PC-3 (cell line): ENCODE measurements at regions not wholly inside any gene's neighbourhood (a gene's known extent, or its start where the extent isn't known, plus 50 kb on each side); places are given as distances from the start of the nearest gene placed in this dataset.
"Not testable (repeated sequence)": the region's sequence is repeated elsewhere in the genome, so short reads cannot be mapped to it uniquely, and the experiment has no call there.

ENCODE experiments used
- ATAC-seq: fragments of 200-7000 bp; cut with Tn5 transposase; 2 replicates; pipeline ENCODE4 v1.9.1; 2020; ENCODE audit warnings: mild to moderate bottlenecking, moderate library complexity
- BruUV-seq: library from RNA; stranded (reverse); fragments of 400-500 nt; replicated peaks from 2 replicates; lab custom pipeline; 2021; lab: Mats Ljungman, UMichigan
- CTCF ChIA-PET: fragments of 300-600 bp; sonication (Branson Sonifier 250); formaldehyde crosslinking; loops from one replicate; lab custom pipeline; 2022; ENCODE audit warnings: antibody characterized with exemption; lab: Charles Lee
- POLR2A ChIA-PET: fragments of 300-600 bp; sonication (Branson Sonifier 250); formaldehyde crosslinking; loops from one replicate; lab custom pipeline; 2022; ENCODE audit warnings: antibody characterized with exemption; ENCODE audit not compliant: unreplicated experiment; lab: Charles Lee
- DNase-seq: peaks from one replicate; pipeline ENCODE4 v3.0.0-alpha.2; 2015
- H2AFZ ChIP-seq: fragments of 300-600 bp; sonication (generic); 2 replicates; pipeline ENCODE4 v1.6.0; 2016; ENCODE audit warnings: antibody characterized with exemption, low read length
- H3F3A ChIP-seq: fragments of 300-600 bp; sonication (generic); one replicate; pipeline ENCODE4 v1.6.0; 2017; ENCODE audit warnings: antibody characterized with exemption, low read length, control low read depth, mild to moderate bottlenecking; ENCODE audit not compliant: unreplicated experiment
- H3K27ac ChIP-seq: fragments of 300-600 bp; sonication (generic); 2 replicates; pipeline ENCODE4 v1.5.1; 2016; ENCODE audit warnings: mild to moderate bottlenecking, low read length
- H3K27me3 ChIP-seq: fragments of 300-600 bp; sonication (generic); 2 replicates; pipeline ENCODE4 v1.6.1; 2016; ENCODE audit warnings: low read length, mixed read lengths
- H3K36me3 ChIP-seq: fragments of 300-600 bp; sonication (generic); 2 replicates; pipeline ENCODE4 v1.6.1; 2016; ENCODE audit warnings: low read depth, mixed run types, low read length, mixed read lengths
- H3K4me1 ChIP-seq: fragments of 300-600 bp; sonication (generic); 2 replicates; pipeline ENCODE4 v1.5.1; 2016; ENCODE audit warnings: low read length; ENCODE audit not compliant: insufficient read depth
- H3K4me2 ChIP-seq: fragments of 300-600 bp; sonication (generic); 2 replicates; pipeline ENCODE4 v1.6.0; 2016; ENCODE audit warnings: low read length
- H3K4me3 ChIP-seq: fragments of 300-600 bp; sonication (generic); 2 replicates; pipeline ENCODE4 v1.5.1; 2016; ENCODE audit warnings: mild to moderate bottlenecking, low read length, mixed read lengths
- H3K79me2 ChIP-seq: fragments of 300-600 bp; sonication (generic); 2 replicates; pipeline ENCODE4 v1.6.1; 2017; ENCODE audit warnings: low read length, mixed read lengths
- H3K9ac ChIP-seq: fragments of 300-600 bp; sonication (generic); 2 replicates; pipeline ENCODE4 v1.6.0; 2016; ENCODE audit warnings: mild to moderate bottlenecking, low read length
- H3K9me2 ChIP-seq: fragments of 300-600 bp; sonication (generic); replicated peaks from 2 replicates; pipeline ENCODE4 v1.6.1; 2016; ENCODE audit warnings: mixed run types, low read length, mixed read lengths
- H3K9me3 ChIP-seq: fragments of 300-600 bp; sonication (generic); 2 replicates; pipeline ENCODE4 v1.6.1; 2016; ENCODE audit warnings: low read length, mixed read lengths
- H4K20me1 ChIP-seq: fragments of 300-600 bp; sonication (generic); 2 replicates; pipeline ENCODE4 v1.6.1; 2016; ENCODE audit warnings: low read length, mixed read lengths
- EZH2 ChIP-seq: fragments of 300-600 bp; sonication (generic); IDR thresholded peaks from one replicate; pipeline ENCODE4 v1.6.1; 2017; ENCODE audit warnings: antibody characterized with exemption, mild to moderate bottlenecking, low read length; ENCODE audit not compliant: unreplicated experiment
- EZH2phosphoT487 ChIP-seq: fragments of 300-600 bp; sonication (generic); IDR thresholded peaks from 2 replicates; pipeline ENCODE4 v1.6.1; 2018; ENCODE audit warnings: mild to moderate bottlenecking, antibody characterized with exemption, low read length, borderline replicate concordance
- intact Hi-C: fragments of 100-400 bp; cut with micrococcal nuclease; formaldehyde crosslinking; loops from 2 replicates; pipeline ENCODE4 v1.9.0; 2023
- TF ChIP-seq, protein P1 (sequence below): fragments of 300-600 bp; sonication (generic); conservative IDR thresholded peaks from 2 replicates; pipeline ENCODE4 v1.5.1; 2017; ENCODE audit warnings: antibody characterized with exemption, low read depth, mild to moderate bottlenecking, low read length

- H3K9me3 ChIP-seq: no peaks in the 10 kb centered on the region
- TF ChIP-seq, protein P1, sequence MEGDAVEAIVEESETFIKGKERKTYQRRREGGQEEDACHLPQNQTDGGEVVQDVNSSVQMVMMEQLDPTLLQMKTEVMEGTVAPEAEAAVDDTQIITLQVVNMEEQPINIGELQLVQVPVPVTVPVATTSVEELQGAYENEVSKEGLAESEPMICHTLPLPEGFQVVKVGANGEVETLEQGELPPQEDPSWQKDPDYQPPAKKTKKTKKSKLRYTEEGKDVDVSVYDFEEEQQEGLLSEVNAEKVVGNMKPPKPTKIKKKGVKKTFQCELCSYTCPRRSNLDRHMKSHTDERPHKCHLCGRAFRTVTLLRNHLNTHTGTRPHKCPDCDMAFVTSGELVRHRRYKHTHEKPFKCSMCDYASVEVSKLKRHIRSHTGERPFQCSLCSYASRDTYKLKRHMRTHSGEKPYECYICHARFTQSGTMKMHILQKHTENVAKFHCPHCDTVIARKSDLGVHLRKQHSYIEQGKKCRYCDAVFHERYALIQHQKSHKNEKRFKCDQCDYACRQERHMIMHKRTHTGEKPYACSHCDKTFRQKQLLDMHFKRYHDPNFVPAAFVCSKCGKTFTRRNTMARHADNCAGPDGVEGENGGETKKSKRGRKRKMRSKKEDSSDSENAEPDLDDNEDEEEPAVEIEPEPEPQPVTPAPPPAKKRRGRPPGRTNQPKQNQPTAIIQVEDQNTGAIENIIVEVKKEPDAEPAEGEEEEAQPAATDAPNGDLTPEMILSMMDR: no peak
- TF ChIP-seq EZH2: no peak
- TF ChIP-seq EZH2phosphoT487: no peak
- H3K27me3 ChIP-seq: peaks cover 26% of the 10 kb centered on the region
- no peaks in the 10 kb centered on the region for H3F3A ChIP-seq
- no peaks in the 10 kb centered on the region for H3K4me1 ChIP-seq
- ATAC-seq: no peak
- no peak overlapping the region for H3K4me2 ChIP-seq
- no peak overlapping the region for H2AFZ ChIP-seq
- no peak overlapping the region for H3K9ac ChIP-seq
- no TSS peak for BruUV-seq
- POLR2A ChIA-PET: no interaction called here
- no peak overlapping the region for H3K27ac ChIP-seq
- intact Hi-C loops: no loop called here
- H3K9me2 ChIP-seq: no peaks in the 10 kb centered on the region
- DNase-seq: no peak
- no peaks in the 10 kb centered on the region for H4K20me1 ChIP-seq
- no peaks in the 10 kb centered on the region for H3K36me3 ChIP-seq
- no peaks in the 10 kb centered on the region for H3K79me2 ChIP-seq
- CTCF ChIA-PET: no interaction called here
- no peak overlapping the region for H3K4me3 ChIP-seq
Observed at GRCh38 chr13:100789025-100789424, 114.4 kb upstream of the TMTC4 start.

- no peak overlapping the region for H2AFZ ChIP-seq
- H3K4me3 ChIP-seq: no peak overlapping the region
- H3K4me2 ChIP-seq: no peak overlapping the region
- H3K27ac ChIP-seq: no peak overlapping the region
- TF ChIP-seq EZH2: no peak
- TF ChIP-seq, protein P1: no peak
- TF ChIP-seq EZH2phosphoT487: no peak
- ChIA-PET POLR2A (no interaction called here), CTCF (no interaction called here)
- no peaks in the 10 kb centered on the region for H3K9me2 ChIP-seq
- peaks cover 26% of the 10 kb centered on the region for H3K27me3 ChIP-seq
- no TSS peak for BruUV-seq
- intact Hi-C loops: no loop called here
- H4K20me1 ChIP-seq: no peaks in the 10 kb centered on the region
- H3K4me1 ChIP-seq: no peaks in the 10 kb centered on the region
- no peak for ATAC-seq
- H3K79me2 ChIP-seq: no peaks in the 10 kb centered on the region
- no peaks in the 10 kb centered on the region for H3F3A ChIP-seq
- DNase-seq: no peak
- H3K36me3 ChIP-seq: no peaks in the 10 kb centered on the region
- H3K9ac ChIP-seq: no peak overlapping the region
- H3K9me3 ChIP-seq: no peaks in the 10 kb centered on the region
Observed at GRCh38 chr13:100788540-100788939, 113.9 kb upstream of the TMTC4 start.

- no TSS peak for BruUV-seq
- Histone ChIP-seq H3K27ac (no peak overlapping the region), H2AFZ (no peak overlapping the region), H3K36me3 (no peaks in the 10 kb centered on the region), H3K27me3 (peaks cover 26% of the 10 kb centered on the region), H3K9me3 (no peaks in the 10 kb centered on the region), H3K79me2 (no peaks in the 10 kb centered on the region), H3K4me1 (no peaks in the 10 kb centered on the region), H3F3A (no peaks in the 10 kb centered on the region), H3K4me2 (no peak overlapping the region), H3K9ac (no peak overlapping the region), H4K20me1 (no peaks in the 10 kb centered on the region), H3K4me3 (no peak overlapping the region), H3K9me2 (no peaks in the 10 kb centered on the region)
- intact Hi-C loops: no loop called here
- ChIA-PET POLR2A (no interaction called here), CTCF (no interaction called here)
- TF ChIP-seq EZH2: no peak
- no peak for TF ChIP-seq EZH2phosphoT487
- TF ChIP-seq, protein P1: no peak
- DNase-seq (no peak), ATAC-seq (no peak)
Observed at GRCh38 chr13:100787899-100788298, 113.3 kb upstream of the TMTC4 start.

- DNase-seq, CTCF ChIA-PET, H3K79me2 ChIP-seq, H3K9me3 ChIP-seq, H4K20me1 ChIP-seq, H3F3A ChIP-seq, H3K4me1 ChIP-seq, ATAC-seq, H3K27ac ChIP-seq, H3K4me3 ChIP-seq, intact Hi-C loops, H2AFZ ChIP-seq, BruUV-seq, H3K36me3 ChIP-seq, H3K4me2 ChIP-seq, H3K9me2 ChIP-seq, POLR2A ChIA-PET, H3K9ac ChIP-seq: not testable (repeated sequence)
- H3K27me3 ChIP-seq: peaks cover 10% of the 10 kb centered on the region; the same call in 1 of the 2 replicates
Observed at GRCh38 chr13:100776686-100777085, 102.1 kb upstream of the TMTC4 start.
